ENCODE measurements at regions not wholly inside any gene's neighbourhood (a gene's known extent, or its start where the extent isn't known, plus 50 kb on each side); places are given as distances from the start of the nearest gene placed in this dataset.

DNA sequence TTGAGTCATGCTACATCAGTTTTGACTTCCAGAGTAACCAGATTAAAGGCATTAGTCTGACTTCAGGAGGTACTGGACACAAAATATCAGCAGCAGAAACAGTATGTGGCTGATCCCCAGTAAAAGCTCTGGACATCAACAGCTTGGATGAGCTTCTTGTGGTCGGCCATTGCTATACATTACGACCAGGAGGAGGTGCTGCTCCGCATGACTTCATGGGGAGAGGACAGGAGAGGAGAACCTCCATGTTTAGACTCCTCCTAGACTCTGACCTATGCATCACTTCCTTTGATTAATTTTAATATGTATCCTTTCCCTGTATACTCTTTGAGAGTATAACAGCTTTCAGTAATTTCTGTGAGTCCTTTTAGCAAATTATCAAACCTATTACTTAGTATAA, 285.6 kb upstream of the ARHGEF26 start:
- Histone ChIP-seq H3K27ac (ENCODE audit: low read depth in 1 of 2, low read length in 2 of 2) (no peak overlapping the region), H3K4me1 (ENCODE audit: control insufficient read depth in 1 of 2, insufficient read depth in 2 of 2, low read length in 2 of 2) (no peaks in the 10 kb centered on the region), H3K36me3 (replicated peaks in 1 of 2; ENCODE audit: control insufficient read depth in 1 of 2, insufficient read depth in 2 of 2, low read length in 2 of 2) (no peaks in the 10 kb centered on the region), H3K27me3 (ENCODE audit: control insufficient read depth in 2 of 2, insufficient read depth in 2 of 2, low read length in 2 of 2) (no peaks in the 10 kb centered on the region), H2AFZ (ENCODE audit: insufficient read depth, low read depth, low read length, poor library complexity, severe bottlenecking) (no peak overlapping the region), H3K9me3 (replicated peaks in 1 of 2; ENCODE audit: control insufficient read depth in 1 of 2, insufficient read depth in 1 of 2, low read length in 2 of 2) (peaks cover 0 to 5% of the 10 kb centered on the region in 2 donors), H4K20me1 (ENCODE audit: insufficient read depth, low read length) (no peaks in the 10 kb centered on the region), H3K9ac (ENCODE audit: insufficient read depth, low read length, poor library complexity, severe bottlenecking) (no peak overlapping the region), H3K4me2 (replicated peaks; ENCODE audit: extremely low read depth, low read length, poor library complexity, severe bottlenecking) (no peak overlapping the region), H3K79me2 (ENCODE audit: insufficient read depth, low read length) (no peaks in the 10 kb centered on the region), H3K4me3 (replicated peaks in 1 of 3; ENCODE audit: low read depth in 2 of 3, low read length in 3 of 3) (no peak overlapping the region)
- Mint-ChIP-seq H3K27ac (no peak overlapping the region), H3K27me3 (ENCODE audit: low read depth in 3 of 3) (peaks cover 0 to 3% (median 1%) of the 10 kb centered on the region in 3 donors), H3K4me1 (no peaks in the 10 kb centered on the region), H3K4me3 (no peak overlapping the region), H3K36me3 (no peaks in the 10 kb centered on the region), H3K9me3 (peaks cover 1 to 16% (median 5%) of the 10 kb centered on the region in 7 donors)
- intact Hi-C loops (cut with micrococcal nuclease) = no loop called here
- WGBS (ENCODE audit: insufficient coverage) = no CpG with 5 or more reads among the region's 3 CpGs
- no peak for DNase-seq
- TF ChIP-seq, protein P1, sequence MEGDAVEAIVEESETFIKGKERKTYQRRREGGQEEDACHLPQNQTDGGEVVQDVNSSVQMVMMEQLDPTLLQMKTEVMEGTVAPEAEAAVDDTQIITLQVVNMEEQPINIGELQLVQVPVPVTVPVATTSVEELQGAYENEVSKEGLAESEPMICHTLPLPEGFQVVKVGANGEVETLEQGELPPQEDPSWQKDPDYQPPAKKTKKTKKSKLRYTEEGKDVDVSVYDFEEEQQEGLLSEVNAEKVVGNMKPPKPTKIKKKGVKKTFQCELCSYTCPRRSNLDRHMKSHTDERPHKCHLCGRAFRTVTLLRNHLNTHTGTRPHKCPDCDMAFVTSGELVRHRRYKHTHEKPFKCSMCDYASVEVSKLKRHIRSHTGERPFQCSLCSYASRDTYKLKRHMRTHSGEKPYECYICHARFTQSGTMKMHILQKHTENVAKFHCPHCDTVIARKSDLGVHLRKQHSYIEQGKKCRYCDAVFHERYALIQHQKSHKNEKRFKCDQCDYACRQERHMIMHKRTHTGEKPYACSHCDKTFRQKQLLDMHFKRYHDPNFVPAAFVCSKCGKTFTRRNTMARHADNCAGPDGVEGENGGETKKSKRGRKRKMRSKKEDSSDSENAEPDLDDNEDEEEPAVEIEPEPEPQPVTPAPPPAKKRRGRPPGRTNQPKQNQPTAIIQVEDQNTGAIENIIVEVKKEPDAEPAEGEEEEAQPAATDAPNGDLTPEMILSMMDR (IDR thresholded peaks at IDR 0.05) = no peak

DNA sequence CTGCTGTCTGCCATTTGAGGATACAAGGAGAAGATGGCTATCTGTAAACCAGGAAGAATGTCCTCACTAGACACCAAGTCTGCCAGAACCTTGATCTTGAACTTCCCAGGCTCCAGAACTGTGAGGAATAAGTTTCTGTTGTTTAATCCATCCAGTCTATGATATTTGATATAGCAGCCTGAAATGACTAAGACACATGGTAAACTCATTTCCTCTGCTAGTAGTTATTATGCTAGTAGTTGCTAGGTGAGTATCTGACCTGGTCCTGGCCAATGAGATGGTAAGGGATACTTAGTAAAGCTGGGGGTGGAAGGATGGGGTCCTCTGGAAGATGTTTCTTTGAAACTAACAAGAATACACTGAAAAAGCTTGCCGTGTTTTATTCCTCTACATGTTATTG, 280.7 kb upstream of the ARHGEF26 start:
- H3K4me1 Mint-ChIP-seq = no peaks in the 10 kb centered on the region
- Histone ChIP-seq H3K27me3 (ENCODE audit: control insufficient read depth in 2 of 2, insufficient read depth in 2 of 2, low read length in 2 of 2) (no peaks in the 10 kb centered on the region), H2AFZ (ENCODE audit: insufficient read depth, low read depth, low read length, poor library complexity, severe bottlenecking) (no peak overlapping the region), H3K36me3 (replicated peaks in 1 of 2; ENCODE audit: control insufficient read depth in 1 of 2, insufficient read depth in 2 of 2, low read length in 2 of 2) (no peaks in the 10 kb centered on the region), H3K79me2 (ENCODE audit: insufficient read depth, low read length) (no peaks in the 10 kb centered on the region), H3K27ac (ENCODE audit: low read depth in 1 of 2, low read length in 2 of 2) (no peak overlapping the region), H3K9me3 (replicated peaks in 1 of 2; ENCODE audit: control insufficient read depth in 1 of 2, insufficient read depth in 1 of 2, low read length in 2 of 2) (no peaks in the 10 kb centered on the region), H3K4me2 (replicated peaks; ENCODE audit: extremely low read depth, low read length, poor library complexity, severe bottlenecking) (no peak overlapping the region), H4K20me1 (ENCODE audit: insufficient read depth, low read length) (no peaks in the 10 kb centered on the region), H3K4me3 (replicated peaks in 1 of 3; ENCODE audit: low read depth in 2 of 3, low read length in 3 of 3) (no peak overlapping the region), H3K9ac (ENCODE audit: insufficient read depth, low read length, poor library complexity, severe bottlenecking) (no peak overlapping the region), H3K4me1 (ENCODE audit: control insufficient read depth in 1 of 2, insufficient read depth in 2 of 2, low read length in 2 of 2) (no peaks in the 10 kb centered on the region)
- intact Hi-C loops (cut with micrococcal nuclease) = no loop called here
- H3K27ac Mint-ChIP-seq = no peak overlapping the region
- DNase-seq = no peak
- peaks cover 0 to 3% (median 1%) of the 10 kb centered on the region in 3 donors for H3K27me3 Mint-ChIP-seq (ENCODE audit: low read depth in 3 of 3)
- H3K36me3 Mint-ChIP-seq = no peaks in the 10 kb centered on the region
- no CpG with 5 or more reads among the region's 1 CpG for WGBS (ENCODE audit: insufficient coverage)
- H3K9me3 Mint-ChIP-seq = peaks cover 0 to 6% (median 1%) of the 10 kb centered on the region in 7 donors
- TF ChIP-seq, protein P1 (IDR thresholded peaks at IDR 0.05) = no peak
- no peak overlapping the region for H3K4me3 Mint-ChIP-seq

Measured in CD14-positive monocyte (primary cell).